ENCODE measurements at regions not wholly inside any gene's neighbourhood (a gene's known extent, or its start where the extent isn't known, plus 50 kb on each side); places are given as distances from the start of the nearest gene placed in this dataset.
"Not testable (repeated sequence)": the region's sequence is repeated elsewhere in the genome, so short reads cannot be mapped to it uniquely, and the experiment has no call there.

GRCh38 chr3:150327678-150328653 is 80.1 kb upstream of the TSC22D2 start:
- DNase-seq = no peak

DNA sequence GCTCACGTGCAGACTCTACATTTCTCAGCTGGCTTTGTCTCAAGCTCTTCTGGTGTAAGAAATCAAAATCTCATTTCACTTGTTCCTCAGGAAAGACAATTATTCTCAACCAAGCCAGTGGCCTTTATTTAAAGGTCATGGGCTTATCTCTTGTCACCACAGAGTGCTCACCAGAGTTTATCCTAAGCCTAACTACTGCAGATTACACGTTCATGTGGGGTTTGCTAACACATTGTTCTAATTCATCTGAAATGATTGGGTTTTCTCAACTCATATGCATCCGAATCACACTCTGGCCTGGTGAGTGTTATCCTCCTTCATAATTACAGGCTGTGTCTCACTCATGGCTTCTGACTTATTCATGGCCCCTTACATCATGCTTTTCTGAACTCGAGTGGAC is 83.3 kb upstream of the TSC22D2 start:
- no peak for DNase-seq

DNA sequence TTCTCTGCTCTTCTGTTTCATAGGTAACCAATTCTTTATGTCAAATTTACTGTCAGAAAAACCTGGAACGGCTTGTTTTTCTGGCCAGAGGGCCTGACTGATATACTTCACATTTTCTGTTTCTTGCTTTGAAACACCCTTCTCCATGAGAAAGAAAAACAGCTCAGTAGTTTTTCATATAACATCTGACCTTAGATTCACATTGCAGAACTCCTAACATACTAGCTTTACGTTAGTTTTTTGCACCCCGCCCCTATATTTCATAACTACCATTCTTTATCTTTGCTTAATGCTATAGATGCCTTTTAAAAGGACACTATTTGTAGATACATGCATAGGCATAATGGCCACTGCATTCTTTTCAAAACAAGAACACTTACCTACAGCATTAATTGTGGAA is 83.9 kb upstream of the TSC22D2 start:
- DNase-seq = no peak

DNA sequence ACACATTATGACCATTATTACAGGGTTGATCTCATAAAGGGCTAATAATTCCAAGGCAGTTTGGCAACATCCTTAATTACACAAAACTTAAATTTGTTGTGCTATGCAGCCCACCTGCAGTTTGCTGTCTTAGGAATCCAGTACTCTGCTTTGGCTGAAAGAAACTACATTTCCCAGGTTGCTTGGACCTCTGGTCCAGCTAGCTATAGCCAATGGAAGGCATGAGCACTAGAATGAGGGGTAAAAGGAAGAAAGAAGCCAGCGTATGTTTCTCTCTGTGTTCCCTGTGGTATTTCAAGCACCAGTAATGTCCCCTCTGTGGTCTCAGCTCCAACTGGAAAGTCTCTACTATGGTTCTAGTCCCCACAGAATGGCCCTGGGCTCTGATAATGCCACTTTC is 84.3 kb upstream of the TSC22D2 start:
- no peak for DNase-seq

GRCh38 chr3:150323091-150323490 is 85.0 kb upstream of the TSC22D2 start:
- not testable (repeated sequence) for DNase-seq

DNA sequence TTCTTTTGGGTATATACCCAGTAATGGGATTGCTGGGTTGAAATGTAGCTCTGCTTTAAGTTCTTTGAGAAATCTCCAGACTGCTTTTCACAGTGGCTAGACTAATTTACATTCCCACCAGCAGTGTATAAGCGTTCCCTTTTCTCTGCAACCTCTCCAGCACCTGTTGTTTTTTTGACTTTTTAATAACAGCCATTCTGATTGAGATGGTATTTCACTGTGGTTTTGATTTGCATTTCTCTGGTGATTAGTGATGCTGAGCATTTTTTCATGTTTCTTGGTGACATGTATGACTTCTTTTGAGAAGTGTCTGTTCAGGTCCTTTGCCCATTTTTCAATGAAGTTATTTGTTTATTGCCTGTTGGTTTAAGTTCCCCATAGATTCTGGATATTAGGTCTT is 87.1 kb upstream of the TSC22D2 start:
- DNase-seq = not testable (repeated sequence)

- DNase-seq = peak; percentile 20
These were observed 88.2 kb upstream of the TSC22D2 start for GRCh38 chr3:150319900-150320299.

DNA sequence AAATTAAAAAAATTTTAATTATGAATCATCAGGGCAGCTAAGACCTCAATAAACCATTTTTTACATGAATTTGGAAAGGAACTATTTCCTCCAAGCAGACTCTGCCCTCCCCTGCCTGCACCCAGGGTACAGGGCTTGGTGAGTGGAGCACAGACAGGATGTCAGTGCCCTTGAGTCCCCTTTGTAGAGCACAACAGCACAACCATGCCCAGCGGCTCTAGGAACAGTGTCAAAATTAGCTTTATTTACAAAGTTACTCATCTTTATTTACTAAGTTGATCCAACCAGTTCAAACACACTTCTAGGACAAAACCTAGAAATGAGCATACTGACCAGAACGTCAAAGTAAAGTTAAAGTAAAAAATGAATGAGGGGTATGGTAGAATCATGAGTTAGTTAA is 90.6 kb upstream of the TSC22D2 start:
- no peak for DNase-seq

DNA sequence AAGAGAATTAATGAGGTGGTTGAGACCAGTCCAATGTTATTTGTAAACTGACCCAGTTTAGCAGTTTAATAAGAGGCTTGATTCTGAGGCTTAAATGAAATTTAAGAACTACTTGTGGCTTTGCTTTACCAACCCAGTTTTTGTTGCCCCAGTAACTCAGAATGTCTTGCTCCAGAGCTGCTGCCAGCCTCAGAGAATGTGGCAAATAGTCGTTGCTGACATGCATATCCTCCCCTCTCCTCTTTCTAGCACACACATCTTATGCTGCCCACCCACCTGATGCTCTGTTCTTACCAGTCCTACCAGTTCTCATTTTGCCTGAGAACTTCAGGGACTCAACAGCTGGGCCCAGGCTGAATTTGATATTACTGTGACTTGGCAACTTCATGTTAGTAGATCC is 92.4 kb upstream of the TSC22D2 start:
- no peak for DNase-seq

DNA sequence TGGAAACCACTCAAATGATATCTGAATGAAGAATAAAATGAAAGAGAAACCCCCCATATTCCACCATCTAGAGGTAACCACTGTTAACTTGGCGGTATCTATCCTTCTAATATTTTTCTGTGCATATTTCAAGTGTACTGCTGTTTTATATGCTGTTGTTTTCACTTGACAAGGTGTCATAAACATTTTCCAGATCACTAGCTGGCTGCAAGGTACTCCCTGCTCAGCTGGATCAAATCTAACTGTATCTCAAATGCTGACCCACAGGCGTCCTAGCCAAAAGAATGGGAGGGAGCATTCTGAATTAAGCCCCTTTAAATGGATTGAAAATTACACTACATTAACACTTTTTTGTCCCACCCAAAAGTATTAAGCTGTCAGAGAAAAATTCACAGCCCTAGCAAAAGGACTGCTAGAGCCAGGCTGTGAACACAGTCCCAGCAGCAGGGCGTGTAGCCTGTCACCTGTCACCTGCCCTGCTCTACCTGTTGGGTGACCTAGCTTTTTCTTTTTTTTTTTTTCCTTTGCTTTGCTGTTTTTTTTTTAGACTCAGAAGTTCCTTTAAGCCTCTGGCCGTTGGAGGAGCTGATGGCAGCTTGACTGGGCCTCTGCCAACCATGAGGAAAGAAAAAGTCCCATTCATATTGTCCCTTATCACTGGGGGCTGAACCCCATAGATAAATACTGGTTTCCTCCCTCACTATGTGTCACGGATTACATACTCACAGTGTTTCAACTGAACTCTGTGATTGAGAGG is 93.7 kb upstream of the TSC22D2 start:
- no peak for DNase-seq

DNA sequence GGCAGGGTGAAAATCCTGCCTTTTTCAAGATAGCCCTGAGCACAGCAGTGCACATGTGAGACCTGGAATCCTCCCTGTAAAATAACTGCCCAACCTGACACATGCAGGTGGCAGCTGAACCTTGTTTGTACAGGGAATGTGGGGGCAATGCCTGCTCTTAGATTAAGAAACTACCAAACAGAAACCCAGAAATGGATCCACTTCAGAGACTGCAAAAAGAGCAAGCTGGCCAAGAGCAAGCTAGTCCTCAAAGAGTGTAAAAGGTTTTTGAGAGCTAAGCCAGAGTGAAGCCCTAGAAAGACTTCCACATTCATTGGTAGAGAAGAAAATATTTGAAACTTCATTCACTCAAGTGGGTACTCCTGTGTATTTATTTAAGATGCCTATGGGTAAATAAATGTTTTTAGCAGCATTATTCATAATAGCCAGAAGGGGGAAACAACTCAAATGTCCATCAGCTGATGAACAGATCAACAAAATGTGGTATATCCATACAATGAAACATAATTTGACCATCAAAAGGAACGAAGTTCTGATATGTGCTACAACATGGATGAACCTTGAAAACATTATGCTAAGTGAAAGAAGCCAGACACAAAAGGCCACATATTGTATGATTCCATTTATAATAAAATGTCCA is 96.0 kb upstream of the TSC22D2 start:
- DNase-seq = no peak

GRCh38 chr3:150311156-150311555 is 96.9 kb upstream of the TSC22D2 start:
- DNase-seq = no peak

DNA sequence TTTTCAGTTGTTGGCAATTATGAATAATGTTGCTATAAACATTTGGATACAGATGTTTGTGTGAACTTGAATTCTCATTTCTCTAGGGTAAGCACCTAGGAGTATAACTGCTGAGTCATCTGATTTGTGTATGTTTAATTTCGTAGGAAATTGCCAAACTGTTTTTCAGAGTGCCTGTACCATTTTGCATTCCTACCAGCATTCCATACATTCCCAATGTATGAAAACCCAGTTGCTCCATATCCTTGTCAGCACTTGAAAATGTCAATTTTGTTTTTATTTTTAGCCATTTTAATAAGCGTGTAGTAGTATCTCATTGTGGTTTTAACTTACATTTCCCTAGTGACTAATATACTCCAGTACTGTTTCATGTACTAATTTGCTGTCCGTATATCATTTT is 98.5 kb upstream of the TSC22D2 start:
- DNase-seq = no peak

GRCh38 chr3:150309257-150309542 is 98.9 kb upstream of the TSC22D2 start:
- no peak for DNase-seq

- no peak for DNase-seq
These were observed 99.4 kb upstream of the TSC22D2 start for GRCh38 chr3:150308481-150309256.

DNA sequence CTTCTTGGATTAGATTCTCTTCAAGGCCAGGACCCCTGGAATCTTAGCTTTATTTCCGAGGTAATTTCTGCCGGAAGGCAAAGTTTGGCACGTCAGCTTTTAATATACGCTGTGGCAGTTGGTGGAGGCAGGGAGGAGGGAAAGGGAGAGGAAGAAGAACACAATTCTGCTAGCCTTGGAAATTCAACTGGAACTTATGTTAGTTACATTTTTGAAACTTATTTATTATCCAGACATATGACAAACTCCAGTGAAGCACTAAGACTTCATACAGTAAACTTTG is 100.1 kb upstream of the TSC22D2 start:
- DNase-seq = no peak

- DNase-seq = no peak
These were observed 100.6 kb upstream of the TSC22D2 start for GRCh38 chr3:150307311-150308036.

DNA sequence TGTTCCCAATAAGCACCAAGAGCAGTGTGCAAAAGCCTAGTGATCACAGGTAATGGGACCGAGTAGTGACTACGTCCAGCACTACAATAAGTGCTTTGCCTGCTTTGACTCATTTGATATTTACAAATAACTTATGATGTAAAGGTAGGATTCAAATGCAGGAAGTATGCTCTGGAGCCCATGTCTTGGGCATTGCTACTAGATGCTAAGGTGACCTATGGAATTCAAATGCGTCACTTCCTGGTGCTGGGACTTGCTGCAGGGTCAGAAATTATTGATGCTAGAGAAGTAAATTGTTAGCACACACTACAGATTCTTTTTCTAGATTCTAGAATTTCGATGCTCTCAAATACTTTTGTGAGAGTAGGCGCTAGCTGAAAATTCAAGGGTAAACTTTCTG is 101.2 kb upstream of the TSC22D2 start:
- DNase-seq = no peak

- no peak for DNase-seq
These were observed 102.0 kb upstream of the TSC22D2 start for GRCh38 chr3:150306083-150306482.

GRCh38 chr3:150303768-150304167 is 104.3 kb upstream of the TSC22D2 start:
- DNase-seq = no peak

DNA sequence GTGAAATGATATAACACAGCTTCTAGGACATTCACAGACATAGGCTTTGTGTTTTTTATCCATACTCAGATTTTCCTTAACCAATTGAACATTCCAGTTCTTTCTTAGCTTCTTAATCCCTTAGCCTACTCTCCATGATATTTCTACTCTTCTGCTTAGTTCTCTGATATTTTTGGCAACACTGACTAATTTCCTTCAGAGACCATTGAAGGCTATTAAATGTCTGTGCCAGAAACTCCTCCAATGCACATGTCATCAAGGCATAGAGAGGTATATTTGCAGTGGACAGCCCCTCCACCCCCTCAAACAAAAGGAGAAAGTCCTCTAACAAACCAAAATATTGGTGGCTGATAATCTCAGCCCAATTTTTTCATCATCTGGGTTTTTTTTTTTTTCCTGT is 105.9 kb upstream of the TSC22D2 start:
- DNase-seq = no peak

GRCh38 chr3:150300852-150301517 is 107.1 kb upstream of the TSC22D2 start:
- DNase-seq = no peak
